Lower leg skin (tissue), 3 donors: ENCODE measurements at regions not wholly inside any gene's neighbourhood (a gene's known extent, or its start where the extent isn't known, plus 50 kb on each side); places are given as distances from the start of the nearest gene placed in this dataset.

Source experiments
- CTCF ChIP-seq, 3 donors: fragments of 450-650 bp; IDR thresholded peaks; one replicate each; pipeline ENCODE4 v1.5.1; 2016; ENCODE audit warnings: antibody characterized with exemption in 3 of 3, mild to moderate bottlenecking in 3 of 3, moderate library complexity in 2 of 3
- POLR2A ChIP-seq, 2 donors: fragments of 450-650 bp; IDR thresholded peaks; one replicate each; pipeline ENCODE4 v1.6.1; 2016 to 2017; ENCODE audit warnings: antibody characterized with exemption in 2 of 2, mild to moderate bottlenecking in 1 of 2, moderate library complexity in 1 of 2

- TF ChIP-seq CTCF (IDR thresholded peaks at IDR 0.05) = no peak
- no peak for TF ChIP-seq POLR2A (IDR thresholded peaks at IDR 0.05)
Observed at GRCh38 chr18:57866355-57866754, 63.2 kb upstream of the ATP8B1 start.
